ENCODE measurements at regions not wholly inside any gene's neighbourhood (a gene's known extent, or its start where the extent isn't known, plus 50 kb on each side); places are given as distances from the start of the nearest gene placed in this dataset.
"Not testable (repeated sequence)": the region's sequence is repeated elsewhere in the genome, so short reads cannot be mapped to it uniquely, and the experiment has no call there.

GRCh38 chr19:14255902-14256649, 50.1 kb upstream of the ADGRL1 start:
- H4K20me1 ChIP-seq (ENCODE audit: insufficient read depth); H3K27me3 ChIP-seq (ENCODE audit: insufficient read depth, low read length); H3K36me3 ChIP-seq (ENCODE audit: control insufficient read depth in 1 of 2, insufficient read depth in 2 of 2, low read length in 2 of 2); H3K9me3 ChIP-seq (ENCODE audit: control insufficient read depth in 1 of 2, insufficient read depth in 1 of 2, low read depth in 1 of 2, low read length in 2 of 2); H3K79me2 ChIP-seq (ENCODE audit: insufficient read depth, low read length); BruUV-seq (replicated peaks); H3K4me3 ChIP-seq (replicated peaks in 1 of 2; ENCODE audit: low read depth in 1 of 2, low read length in 2 of 2); intact Hi-C loops (cut with micrococcal nuclease); H2AFZ ChIP-seq (ENCODE audit: low read depth, low read length, poor library complexity, severe bottlenecking); H3K9me2 ChIP-seq (ENCODE audit: insufficient read depth): not testable (repeated sequence)
- ChIA-PET CTCF (interaction anchor here (1.7 kb wide), 1 partner anchor 56 kb away, joined by 5 read pairs; no protein-coding TSS in a partner anchor), POLR2A (interaction anchor here (1.1 kb wide), 1 partner anchor 9 kb away, joined by 3 read pairs; no protein-coding TSS in a partner anchor), RAD21 (ENCODE audit: low non-redundant PET in 1 of 2, low total read pairs in 2 of 2, uncharacterized antibody in 2 of 2, unreplicated experiment in 2 of 2) (interaction anchor here in 1 of 2 experiments (0.7 kb wide), 1 partner anchor 437 kb away, joined by 3 read pairs; no protein-coding TSS in a partner anchor)
- peak; percentile 94 for ATAC-seq
- H3K27ac ChIP-seq (ENCODE audit: low read depth, low read length): peak overlapping the region; percentile 64
- TF ChIP-seq MAX (IDR thresholded peaks at IDR 0.05) (peak; percentile 21; the same call in 1 of the 2 replicates), SP1 (IDR thresholded peaks at IDR 0.05; ENCODE audit: low read depth) (peak; percentile 21; the same call in 1 of the 2 replicates), JUND (IDR thresholded peaks at IDR 0.05) (peak; percentile 43)
- H3K4me1 ChIP-seq (ENCODE audit: control insufficient read depth in 1 of 2, insufficient read depth in 2 of 2, low read length in 2 of 2): peaks cover 6 to 16% of the 10 kb centered on the region in 2 experiments; a peak in 2 of 4 replicates
- H3K4me2 ChIP-seq (ENCODE audit: low read length): peak overlapping the region; percentile 53
- H3K9ac ChIP-seq (ENCODE audit: low read length): peak overlapping the region; percentile 38
- DNase-seq (ENCODE audit: low read depth, low spot score): peak; percentile 47

All from HCT116 (cell line).